HCT116 (cell line): ENCODE measurements at regions not wholly inside any gene's neighbourhood (a gene's known extent, or its start where the extent isn't known, plus 50 kb on each side); places are given as distances from the start of the nearest gene placed in this dataset.

ENCODE experiments used
- ATAC-seq: fragments of 200-7000 bp; cut with Tn5 transposase; 2 replicates; pipeline ENCODE4 v1.9.1; 2020; ENCODE audit warnings: mild to moderate bottlenecking, moderate library complexity
- BruUV-seq: library from RNA; stranded (reverse); fragments of 400-500 nt; replicated peaks from 2 replicates; lab custom pipeline; 2021; lab: Mats Ljungman, UMichigan
- CTCF ChIA-PET: fragments of 300-600 bp; sonication (Branson Sonifier 250); formaldehyde crosslinking; loops from one replicate; lab custom pipeline; 2021; ENCODE audit warnings: antibody characterized with exemption; lab: Charles Lee
- POLR2A ChIA-PET: fragments of 300-600, 350-600 bp; sonication (Branson Sonifier 250); formaldehyde crosslinking; loops from one replicate; lab custom pipeline; 2021; ENCODE audit warnings: antibody characterized with exemption; lab: Charles Lee
- RAD21 ChIA-PET, 2 experiments: fragments of 300-600 bp; sonication (Branson Sonifier 250); formaldehyde crosslinking; loops; one replicate each; lab custom pipeline; 2023; ENCODE audit warnings: low total read pairs in 2 of 2; ENCODE audit not compliant: uncharacterized antibody in 2 of 2, unreplicated experiment in 2 of 2, low non-redundant PET in 1 of 2; lab: Charles Lee
- DNase-seq: peaks from one replicate; pipeline ENCODE4 v3.0.0-alpha.2; 2010; ENCODE audit warnings: low read depth, low spot score
- H2AFZ ChIP-seq: fragments of 200-600 bp; shearing (Covaris generic), sonication (generic); 2 replicates; pipeline ENCODE4 v1.6.1; 2017; ENCODE audit warnings: low read depth, mixed run types, mixed read lengths, antibody characterized with exemption, low read length; ENCODE audit not compliant: poor library complexity, severe bottlenecking
- H3K27ac ChIP-seq: 2 replicates; pipeline ENCODE4 v1.5.1; 2012; ENCODE audit warnings: low read depth, low read length
- H3K27me3 ChIP-seq: fragments of 200-600 bp; sonication (generic); 2 replicates; pipeline ENCODE4 v1.6.1; 2016; ENCODE audit warnings: mixed run types, low read length, mixed read lengths; ENCODE audit not compliant: insufficient read depth
- H3K36me3 ChIP-seq, 2 experiments: fragments of 200-500 bp in 1 of 2; fragments of 200-600 bp in 1 of 2; sonication (Bioruptor generic) in 1 of 2; sonication (generic) in 1 of 2; 2 replicates each; pipeline versions ENCODE4 v1.5.1 to v1.6.1; 2014 to 2016; ENCODE audit warnings: low read length in 2 of 2, inconsistent platforms in 1 of 2, mixed read lengths in 1 of 2, mixed run types in 1 of 2; ENCODE audit not compliant: insufficient read depth in 2 of 2, control insufficient read depth in 1 of 2
- H3K4me1 ChIP-seq, 2 experiments: fragments of 200-600 bp in 1 of 2; sonication (generic) in 1 of 2; 2 replicates each; pipeline versions ENCODE4 v1.5.1 to v1.6.1; 2012 to 2017; ENCODE audit warnings: low read length in 2 of 2, inconsistent platforms in 1 of 2, mild to moderate bottlenecking in 1 of 2, mixed read lengths in 1 of 2, mixed run types in 1 of 2, moderate library complexity in 1 of 2; ENCODE audit not compliant: insufficient read depth in 2 of 2, control insufficient read depth in 1 of 2
- H3K4me2 ChIP-seq: fragments of 200-600 bp; sonication (generic); 2 replicates; pipeline ENCODE4 v1.6.1; 2017; ENCODE audit warnings: mixed run types, low read length, mixed read lengths
- H3K4me3 ChIP-seq, 2 experiments: fragments of 200-600 bp in 1 of 2; sonication (generic) in 1 of 2; replicated peaks in 1 of 2; 2 replicates each; pipeline ENCODE4 v1.5.1; 2011 to 2016; ENCODE audit warnings: low read length in 2 of 2, control low read depth in 1 of 2, low read depth in 1 of 2, mild to moderate bottlenecking in 1 of 2, mixed read lengths in 1 of 2, mixed run types in 1 of 2
- H3K79me2 ChIP-seq: fragments of 200-600 bp; sonication (generic); 2 replicates; pipeline ENCODE4 v1.6.1; 2017; ENCODE audit warnings: mild to moderate bottlenecking, mixed run types, low read length, moderate library complexity, mixed read lengths; ENCODE audit not compliant: insufficient read depth
- H3K9ac ChIP-seq: fragments of 200-600 bp; sonication (generic); 2 replicates; pipeline ENCODE4 v1.6.1; 2016; ENCODE audit warnings: low read length, mixed read lengths
- H3K9me2 ChIP-seq: fragments of 200-600 bp; sonication (generic), shearing (Covaris generic); 2 replicates; pipeline ENCODE4 v1.6.1; 2017; ENCODE audit warnings: mixed run types, mild to moderate bottlenecking, moderate library complexity; ENCODE audit not compliant: insufficient read depth
- H3K9me3 ChIP-seq, 2 experiments: fragments of 200-500 bp in 1 of 2; fragments of 200-600 bp in 1 of 2; sonication (Bioruptor generic) in 1 of 2; sonication (generic) in 1 of 2; 2 replicates each; pipeline ENCODE4 v1.6.1; 2014 to 2017; ENCODE audit warnings: low read length in 2 of 2, mixed read lengths in 2 of 2, inconsistent platforms in 1 of 2, low read depth in 1 of 2, mild to moderate bottlenecking in 1 of 2, mixed run types in 1 of 2, moderate library complexity in 1 of 2; ENCODE audit not compliant: control insufficient read depth in 1 of 2, insufficient read depth in 1 of 2
- H4K20me1 ChIP-seq: fragments of 200-600 bp; sonication (generic), shearing (Covaris generic); 2 replicates; pipeline ENCODE4 v1.6.1; 2017; ENCODE audit warnings: mixed run types, mild to moderate bottlenecking, moderate library complexity; ENCODE audit not compliant: insufficient read depth
- CBX3 ChIP-seq: IDR thresholded peaks from 2 replicates; pipeline ENCODE4 v1.6.1; 2012; ENCODE audit warnings: low read depth
- CEBPB ChIP-seq: IDR thresholded peaks from 2 replicates; pipeline ENCODE4 v1.6.1; 2012; ENCODE audit warnings: low read depth
- ELF1 ChIP-seq: IDR thresholded peaks from 2 replicates; pipeline ENCODE4 v1.6.1; 2012; ENCODE audit warnings: low read depth, borderline replicate concordance
- EZH2phosphoT487 ChIP-seq: fragments of 200-600 bp; IDR thresholded peaks from 2 replicates; pipeline ENCODE4 v1.6.1; 2018; ENCODE audit warnings: antibody characterized with exemption, borderline replicate concordance
- POLR2A ChIP-seq: IDR thresholded peaks from 2 replicates; pipeline ENCODE4 v1.7.0; 2011; ENCODE audit warnings: borderline replicate concordance; ENCODE audit not compliant: insufficient read depth, insufficient read length; ENCODE audit errors: extremely low read depth
- RAD21 ChIP-seq: IDR thresholded peaks from 2 replicates; pipeline ENCODE4 v1.6.1; 2012; ENCODE audit warnings: low read depth, mild to moderate bottlenecking
- SRF ChIP-seq: IDR thresholded peaks from 2 replicates; pipeline ENCODE4 v1.6.1; 2012; ENCODE audit warnings: low read depth
- TCF7L2 ChIP-seq: IDR thresholded peaks from 2 replicates; pipeline ENCODE4 v1.7.0; 2011; ENCODE audit warnings: borderline replicate concordance, inconsistent platforms; ENCODE audit not compliant: insufficient read depth, insufficient read length; ENCODE audit errors: extremely low read depth
- YY1 ChIP-seq: IDR thresholded peaks from 2 replicates; pipeline ENCODE4 v1.6.1; 2011; ENCODE audit warnings: low read length, low read depth, moderate library complexity, mild to moderate bottlenecking; ENCODE audit not compliant: insufficient replicate concordance; ENCODE audit errors: extremely low read depth
- intact Hi-C: fragments of 100-400 bp; cut with micrococcal nuclease; formaldehyde crosslinking; loops from 2 replicates; pipeline ENCODE4 v1.10.0; 2022
- TF ChIP-seq, protein P1 (sequence below): IDR thresholded peaks from 2 replicates; pipeline ENCODE4 v1.6.1; 2012
- TF ChIP-seq, protein P2 (sequence below): IDR thresholded peaks from 2 replicates; pipeline ENCODE4 v1.6.1; 2012; ENCODE audit warnings: low read depth

DNA sequence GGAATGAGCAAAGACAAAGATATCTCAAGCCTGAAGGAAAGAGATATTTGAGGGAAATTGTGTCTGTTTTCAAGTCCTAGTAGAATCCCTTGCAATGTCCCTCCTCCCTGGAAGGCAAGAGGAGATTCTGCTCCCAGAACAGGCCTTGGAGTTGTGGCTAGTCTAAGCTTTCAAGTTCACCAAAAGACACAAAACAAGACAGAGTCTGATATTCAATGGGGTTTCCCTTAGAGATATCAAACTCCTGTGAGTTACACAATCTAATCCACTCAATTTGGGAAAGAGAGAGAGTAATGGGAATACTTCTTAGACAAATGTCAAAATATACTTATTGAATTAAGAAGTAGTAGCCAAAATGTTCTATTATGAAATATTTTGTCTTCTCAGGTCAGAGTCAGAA, 162.8 kb upstream of the ADAMTS5 start:
- no peak overlapping the region for H3K4me3 ChIP-seq
- ATAC-seq (no peak), DNase-seq (no peak)
- H3K9ac ChIP-seq: no peak overlapping the region
- H3K27me3 ChIP-seq: no peaks in the 10 kb centered on the region
- H3K9me3 ChIP-seq: peaks cover 15 to 58% of the 10 kb centered on the region in 2 experiments; a peak in 2 of 4 replicates
- H3K79me2 ChIP-seq: no peaks in the 10 kb centered on the region
- ChIA-PET RAD21 (no interaction called here), POLR2A (no interaction called here), CTCF (no interaction called here)
- TF ChIP-seq, protein P1, sequence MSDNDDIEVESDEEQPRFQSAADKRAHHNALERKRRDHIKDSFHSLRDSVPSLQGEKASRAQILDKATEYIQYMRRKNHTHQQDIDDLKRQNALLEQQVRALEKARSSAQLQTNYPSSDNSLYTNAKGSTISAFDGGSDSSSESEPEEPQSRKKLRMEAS: no peak
- TF ChIP-seq, protein P2, sequence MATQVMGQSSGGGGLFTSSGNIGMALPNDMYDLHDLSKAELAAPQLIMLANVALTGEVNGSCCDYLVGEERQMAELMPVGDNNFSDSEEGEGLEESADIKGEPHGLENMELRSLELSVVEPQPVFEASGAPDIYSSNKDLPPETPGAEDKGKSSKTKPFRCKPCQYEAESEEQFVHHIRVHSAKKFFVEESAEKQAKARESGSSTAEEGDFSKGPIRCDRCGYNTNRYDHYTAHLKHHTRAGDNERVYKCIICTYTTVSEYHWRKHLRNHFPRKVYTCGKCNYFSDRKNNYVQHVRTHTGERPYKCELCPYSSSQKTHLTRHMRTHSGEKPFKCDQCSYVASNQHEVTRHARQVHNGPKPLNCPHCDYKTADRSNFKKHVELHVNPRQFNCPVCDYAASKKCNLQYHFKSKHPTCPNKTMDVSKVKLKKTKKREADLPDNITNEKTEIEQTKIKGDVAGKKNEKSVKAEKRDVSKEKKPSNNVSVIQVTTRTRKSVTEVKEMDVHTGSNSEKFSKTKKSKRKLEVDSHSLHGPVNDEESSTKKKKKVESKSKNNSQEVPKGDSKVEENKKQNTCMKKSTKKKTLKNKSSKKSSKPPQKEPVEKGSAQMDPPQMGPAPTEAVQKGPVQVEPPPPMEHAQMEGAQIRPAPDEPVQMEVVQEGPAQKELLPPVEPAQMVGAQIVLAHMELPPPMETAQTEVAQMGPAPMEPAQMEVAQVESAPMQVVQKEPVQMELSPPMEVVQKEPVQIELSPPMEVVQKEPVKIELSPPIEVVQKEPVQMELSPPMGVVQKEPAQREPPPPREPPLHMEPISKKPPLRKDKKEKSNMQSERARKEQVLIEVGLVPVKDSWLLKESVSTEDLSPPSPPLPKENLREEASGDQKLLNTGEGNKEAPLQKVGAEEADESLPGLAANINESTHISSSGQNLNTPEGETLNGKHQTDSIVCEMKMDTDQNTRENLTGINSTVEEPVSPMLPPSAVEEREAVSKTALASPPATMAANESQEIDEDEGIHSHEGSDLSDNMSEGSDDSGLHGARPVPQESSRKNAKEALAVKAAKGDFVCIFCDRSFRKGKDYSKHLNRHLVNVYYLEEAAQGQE: no peak
- TF ChIP-seq EZH2phosphoT487 (no peak), YY1 (no peak), RAD21 (no peak), TCF7L2 (no peak), SRF (no peak), CEBPB (no peak), ELF1 (no peak), POLR2A (no peak), CBX3 (no peak)
- H3K9me2 ChIP-seq: no peaks in the 10 kb centered on the region
- H2AFZ ChIP-seq: no peak overlapping the region
- no peaks in the 10 kb centered on the region for H3K36me3 ChIP-seq
- no peak overlapping the region for H3K27ac ChIP-seq
- no peaks in the 10 kb centered on the region for H4K20me1 ChIP-seq
- H3K4me1 ChIP-seq: no peaks in the 10 kb centered on the region
- intact Hi-C loops: no loop called here
- BruUV-seq: no TSS peak
- H3K4me2 ChIP-seq: no peak overlapping the region
